Muscle layer of colon (tissue), 2 donors: ENCODE measurements at regions not wholly inside any gene's neighbourhood (a gene's known extent, or its start where the extent isn't known, plus 50 kb on each side); places are given as distances from the start of the nearest gene placed in this dataset.
"Not testable (repeated sequence)": the region's sequence is repeated elsewhere in the genome, so short reads cannot be mapped to it uniquely, and the experiment has no call there.

Experiments
- H3K27ac ChIP-seq: one replicate; pipeline ENCODE4 v1.7.0; 2013; ENCODE audit warnings: low read depth, mild to moderate bottlenecking, low read length, moderate library complexity
- H3K27me3 ChIP-seq, 2 donors: one replicate each; pipeline ENCODE4 v1.7.0; 2013; ENCODE audit warnings: low read length in 2 of 2, mild to moderate bottlenecking in 2 of 2; ENCODE audit not compliant: insufficient read depth in 2 of 2, control insufficient read depth in 1 of 2
- H3K36me3 ChIP-seq: one replicate; pipeline ENCODE4 v1.7.0; 2013; ENCODE audit warnings: mild to moderate bottlenecking, low read length; ENCODE audit not compliant: insufficient read depth
- H3K4me1 ChIP-seq: one replicate; pipeline ENCODE4 v1.7.0; 2013; ENCODE audit warnings: mild to moderate bottlenecking, low read length; ENCODE audit not compliant: insufficient read depth
- H3K4me3 ChIP-seq, 2 donors: one replicate each; pipeline ENCODE4 v1.7.0; 2013; ENCODE audit warnings: low read length in 2 of 2, low read depth in 1 of 2, mild to moderate bottlenecking in 1 of 2, moderate library complexity in 1 of 2
- H3K9ac ChIP-seq: one replicate; pipeline ENCODE4 v1.7.0; 2013; ENCODE audit warnings: low read length
- H3K9me3 ChIP-seq: one replicate; pipeline ENCODE4 v1.7.0; 2013; ENCODE audit warnings: mild to moderate bottlenecking, low read length
- donor health status: abdominal sarcoma.
- donor health status: Adenocarcinoma of cecum.

DNA sequence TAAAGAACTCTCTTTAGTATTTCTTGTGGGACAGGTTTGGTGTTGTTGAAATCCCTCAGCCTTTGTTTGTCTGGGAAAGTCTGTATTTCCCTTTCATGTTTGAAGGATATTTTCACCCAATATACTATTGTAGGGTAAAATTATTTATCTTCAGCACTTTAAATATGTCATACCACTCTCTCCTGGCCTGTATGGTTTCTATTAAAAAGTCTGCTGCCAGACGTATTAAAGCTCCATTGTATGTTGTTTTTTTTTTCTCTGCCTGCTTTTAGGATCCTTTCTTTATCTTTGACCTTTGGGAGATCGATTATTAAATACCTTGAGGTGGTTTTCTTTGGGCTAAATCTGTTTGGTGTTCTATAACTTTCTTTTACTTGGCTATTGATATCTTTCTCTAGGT lies 119.0 kb upstream of the TBC1D5 start:
- no peak overlapping the region for H3K9ac ChIP-seq
- H3K36me3 ChIP-seq: no peaks in the 10 kb centered on the region

DNA sequence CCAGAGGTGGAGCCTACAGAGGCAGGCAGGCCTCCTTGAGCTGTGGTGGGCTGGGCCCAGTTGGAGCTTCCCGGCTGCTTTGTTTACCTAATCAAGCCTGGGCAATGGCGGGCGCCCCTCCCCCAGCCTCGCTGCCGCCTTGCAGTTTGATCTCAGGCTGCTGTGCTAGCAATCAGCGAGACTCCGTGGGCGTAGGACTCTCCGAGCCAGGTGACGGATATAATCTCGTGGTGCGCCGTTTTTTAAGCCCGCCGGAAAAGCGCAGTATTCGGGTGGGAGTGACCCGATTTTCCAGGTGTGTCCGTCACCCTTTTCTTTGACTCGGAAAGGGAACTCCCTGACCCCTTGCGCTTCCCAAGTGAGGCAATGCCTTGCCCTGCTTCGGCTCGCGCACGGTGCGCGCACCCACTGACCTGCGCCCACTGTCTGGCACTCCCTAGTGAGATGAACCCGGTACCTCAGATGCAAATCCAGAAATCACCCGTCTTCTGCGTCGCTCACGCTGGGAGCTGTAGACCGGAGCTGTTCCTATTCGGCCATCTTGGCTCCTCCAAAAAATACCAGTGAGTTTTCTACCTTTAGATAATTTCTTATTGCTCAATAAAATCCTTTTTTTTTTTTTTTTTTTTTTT lies 118.5 kb upstream of the TBC1D5 start:
- not testable (repeated sequence) for H3K27ac ChIP-seq, H3K9ac ChIP-seq, H3K27me3 ChIP-seq, H3K4me3 ChIP-seq, H3K4me1 ChIP-seq, H3K36me3 ChIP-seq, H3K9me3 ChIP-seq

More for the DNA sequence above, 119.0 kb upstream of the TBC1D5 start:
- Histone ChIP-seq H3K27ac (no peak overlapping the region), H3K4me1 (no peaks in the 10 kb centered on the region), H3K4me3 (no peak overlapping the region), H3K9me3 (no peaks in the 10 kb centered on the region), H3K27me3 (no peaks in the 10 kb centered on the region)

DNA sequence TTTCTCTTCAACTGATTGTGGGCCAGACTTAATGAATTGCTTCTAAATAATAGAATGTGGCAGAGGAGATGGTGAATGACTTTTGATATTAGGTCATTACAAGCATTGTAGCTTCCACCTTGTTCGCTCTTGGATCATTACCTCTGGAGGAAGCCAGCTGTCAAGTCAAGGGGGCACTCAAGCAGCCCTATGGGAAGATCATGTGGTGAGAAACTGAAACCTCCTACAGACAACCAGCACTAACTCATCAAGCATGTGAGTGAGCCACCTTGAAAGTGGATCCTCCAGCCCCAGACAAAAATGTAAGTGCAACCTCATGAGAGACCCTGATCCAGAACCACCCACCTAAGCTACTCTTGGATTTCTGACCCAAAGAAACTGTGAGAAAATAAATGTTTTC lies 109.8 kb upstream of the TBC1D5 start:
- H3K36me3 ChIP-seq: no peaks in the 10 kb centered on the region

DNA sequence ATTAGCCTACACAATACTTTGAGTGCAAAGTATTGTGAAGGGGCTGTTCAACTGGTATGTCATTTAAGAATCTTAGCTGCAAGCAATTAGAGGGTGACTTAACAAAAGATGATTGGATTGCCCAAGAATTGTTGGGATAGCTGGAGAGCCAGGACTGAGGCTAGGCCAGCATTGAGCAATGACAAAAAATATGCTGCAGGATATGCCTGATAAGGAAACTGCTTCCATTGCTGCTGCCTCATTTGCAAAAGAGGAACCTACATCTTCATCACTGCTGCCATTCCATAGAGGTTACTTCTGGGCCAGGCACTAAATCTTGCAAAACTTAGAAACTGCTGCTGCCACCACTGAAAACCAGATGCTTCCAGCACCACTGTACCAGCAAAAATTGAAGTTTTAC lies 108.0 kb upstream of the TBC1D5 start:
- no peak overlapping the region for H3K9ac ChIP-seq

More for the DNA sequence above, 109.8 kb upstream of the TBC1D5 start:
- Histone ChIP-seq H3K27ac (no peak overlapping the region), H3K4me1 (peaks cover 3% of the 10 kb centered on the region), H3K27me3 (no peaks in the 10 kb centered on the region), H3K9me3 (no peaks in the 10 kb centered on the region), H3K9ac (no peak overlapping the region), H3K4me3 (no peak overlapping the region)

DNA sequence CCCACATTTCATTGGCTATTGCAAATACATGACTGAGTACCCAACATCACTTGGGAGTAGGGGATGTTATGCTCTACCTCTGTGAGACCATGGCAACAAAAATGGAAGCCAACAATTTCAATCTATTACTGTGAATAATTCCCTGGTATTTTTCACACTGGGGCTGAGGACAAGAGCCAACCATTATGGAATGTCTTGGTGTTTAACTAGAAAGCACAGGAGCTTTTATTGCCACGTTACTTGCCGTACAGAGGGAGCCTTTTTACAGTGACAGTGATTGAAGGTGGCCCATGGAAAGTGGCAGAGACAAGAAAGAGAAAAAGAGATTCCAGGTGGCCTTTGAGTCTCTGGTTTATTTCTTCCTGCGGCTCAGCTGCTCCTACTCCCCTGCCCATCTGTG lies 105.7 kb upstream of the TBC1D5 start:
- H3K36me3 ChIP-seq: no peaks in the 10 kb centered on the region
- no peak overlapping the region for H3K4me3 ChIP-seq
- no peak overlapping the region for H3K9ac ChIP-seq
- H3K27ac ChIP-seq: no peak overlapping the region
- H3K9me3 ChIP-seq: no peaks in the 10 kb centered on the region
- H3K27me3 ChIP-seq: no peaks in the 10 kb centered on the region
- H3K4me1 ChIP-seq: peaks cover 3% of the 10 kb centered on the region

More for the DNA sequence above, 108.0 kb upstream of the TBC1D5 start:
- Histone ChIP-seq H3K9me3 (no peaks in the 10 kb centered on the region), H3K27ac (no peak overlapping the region), H3K27me3 (no peaks in the 10 kb centered on the region), H3K4me1 (peaks cover 3% of the 10 kb centered on the region), H3K36me3 (no peaks in the 10 kb centered on the region), H3K4me3 (no peak overlapping the region)

DNA sequence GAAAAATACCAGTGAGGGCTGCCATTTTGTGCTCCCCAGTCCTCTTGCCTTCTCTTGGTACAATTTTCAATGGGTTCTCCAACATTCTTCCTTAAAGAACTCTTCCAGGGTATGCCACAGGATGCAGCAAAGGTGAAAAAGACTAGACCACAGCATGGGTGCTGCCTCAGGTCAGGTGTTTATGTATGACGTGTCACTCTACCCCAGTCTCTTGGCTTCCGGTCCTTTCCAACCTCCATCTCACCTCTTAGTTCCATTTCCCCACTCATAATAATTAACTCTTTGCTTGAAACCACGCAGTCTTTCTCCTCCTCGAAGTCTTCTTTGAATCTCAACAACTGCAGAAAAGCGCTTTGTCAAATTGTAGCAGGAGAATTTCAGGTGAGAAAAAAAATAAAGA lies 104.7 kb upstream of the TBC1D5 start:
- H3K4me1 ChIP-seq: peaks cover 3% of the 10 kb centered on the region
- no peaks in the 10 kb centered on the region for H3K9me3 ChIP-seq
- no peak overlapping the region for H3K9ac ChIP-seq
- H3K36me3 ChIP-seq: no peaks in the 10 kb centered on the region
- H3K27ac ChIP-seq: no peak overlapping the region
- H3K27me3 ChIP-seq: no peaks in the 10 kb centered on the region
- no peak overlapping the region for H3K4me3 ChIP-seq

DNA sequence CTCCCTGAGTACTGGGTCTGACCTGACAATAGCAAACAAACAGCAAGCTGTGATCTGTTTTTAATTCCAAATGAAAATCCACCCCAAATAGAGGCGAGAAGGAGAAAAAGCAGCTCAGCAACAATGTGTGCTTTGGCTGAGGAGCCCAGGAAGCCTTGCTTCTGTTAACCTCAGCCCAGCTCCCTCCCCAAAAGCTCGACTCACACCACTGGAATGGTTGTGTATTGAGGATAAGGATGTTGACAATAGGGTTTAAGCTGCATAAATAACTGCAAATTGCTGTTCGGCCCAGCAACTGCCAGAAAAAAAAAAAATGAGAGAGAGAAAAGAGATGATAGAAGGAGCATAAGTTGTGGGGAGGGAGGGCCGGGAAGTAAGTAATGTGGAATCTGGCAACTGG lies 104.0 kb upstream of the TBC1D5 start:
- H3K4me3 ChIP-seq: no peak overlapping the region
- H3K36me3 ChIP-seq: no peaks in the 10 kb centered on the region
- H3K9me3 ChIP-seq: no peaks in the 10 kb centered on the region
- no peaks in the 10 kb centered on the region for H3K27me3 ChIP-seq
- H3K4me1 ChIP-seq: peaks cover 3% of the 10 kb centered on the region
- no peak overlapping the region for H3K9ac ChIP-seq
- no peak overlapping the region for H3K27ac ChIP-seq

DNA sequence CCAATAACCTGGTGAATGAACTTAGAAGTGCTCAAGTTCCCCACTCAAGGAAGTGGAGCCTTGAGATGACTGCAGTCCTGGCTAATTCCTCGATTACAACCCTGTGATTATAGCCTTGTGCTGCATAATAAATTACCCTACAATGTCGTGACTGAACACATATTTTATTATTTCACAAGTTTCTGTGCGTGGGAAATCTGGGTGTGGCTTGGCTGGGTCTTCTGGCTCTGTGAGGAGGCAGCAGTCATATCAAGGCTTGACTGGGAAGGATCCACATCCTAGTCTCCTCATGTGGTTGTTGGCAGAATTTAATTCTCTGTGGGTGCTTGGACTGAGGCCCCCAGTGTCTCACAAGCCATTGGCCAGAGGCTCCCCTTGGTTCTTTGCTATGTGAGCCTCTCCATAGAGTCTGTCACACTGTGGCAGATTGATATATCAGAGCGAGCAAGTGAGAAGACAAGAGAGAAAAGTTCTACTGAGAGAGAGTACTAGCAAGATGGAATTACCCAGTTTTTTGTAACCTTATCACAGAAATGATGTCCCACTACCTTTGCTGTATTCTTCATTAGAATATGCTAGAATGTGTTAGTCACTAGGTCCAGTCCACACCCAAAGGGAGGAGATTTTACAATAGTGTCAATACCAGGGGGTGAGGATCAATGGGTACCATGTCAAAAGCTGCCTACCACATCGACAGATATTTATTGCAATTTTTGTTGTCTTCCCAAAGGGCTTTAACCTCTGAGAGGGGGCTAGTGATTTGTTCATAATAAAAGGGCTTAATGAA lies 102.8 kb upstream of the TBC1D5 start:
- H3K9me3 ChIP-seq: no peaks in the 10 kb centered on the region

DNA sequence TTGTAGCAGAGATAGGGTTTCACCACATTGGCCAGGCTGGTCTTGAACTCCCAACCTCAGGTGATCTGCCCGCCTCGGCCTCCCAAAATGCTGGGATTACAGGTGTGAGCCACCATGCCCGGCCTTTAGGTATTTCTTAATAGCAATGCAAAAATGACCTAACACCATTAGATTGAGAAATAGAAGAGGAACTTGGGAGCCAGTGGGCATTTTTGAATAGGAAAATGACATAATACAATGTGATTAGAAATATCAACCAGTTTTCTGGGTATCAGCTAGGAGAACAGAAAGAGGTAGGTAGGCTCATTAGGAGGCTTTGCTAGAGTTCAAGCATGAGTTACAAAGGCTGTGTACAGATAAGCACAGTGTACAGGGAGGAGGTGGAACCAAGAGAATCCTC lies 101.8 kb upstream of the TBC1D5 start:
- no peak overlapping the region for H3K27ac ChIP-seq
- peaks cover 3% of the 10 kb centered on the region for H3K4me1 ChIP-seq
- H3K9me3 ChIP-seq: no peaks in the 10 kb centered on the region
- H3K4me3 ChIP-seq: no peak overlapping the region
- H3K27me3 ChIP-seq: no peaks in the 10 kb centered on the region
- H3K9ac ChIP-seq: no peak overlapping the region
- H3K36me3 ChIP-seq: no peaks in the 10 kb centered on the region

More for the DNA sequence above, 102.8 kb upstream of the TBC1D5 start:
- no peak overlapping the region for H3K27ac ChIP-seq
- no peaks in the 10 kb centered on the region for H3K27me3 ChIP-seq
- H3K4me1 ChIP-seq: peaks cover 3% of the 10 kb centered on the region
- no peaks in the 10 kb centered on the region for H3K36me3 ChIP-seq
- no peak overlapping the region for H3K9ac ChIP-seq
- H3K4me3 ChIP-seq: no peak overlapping the region

DNA sequence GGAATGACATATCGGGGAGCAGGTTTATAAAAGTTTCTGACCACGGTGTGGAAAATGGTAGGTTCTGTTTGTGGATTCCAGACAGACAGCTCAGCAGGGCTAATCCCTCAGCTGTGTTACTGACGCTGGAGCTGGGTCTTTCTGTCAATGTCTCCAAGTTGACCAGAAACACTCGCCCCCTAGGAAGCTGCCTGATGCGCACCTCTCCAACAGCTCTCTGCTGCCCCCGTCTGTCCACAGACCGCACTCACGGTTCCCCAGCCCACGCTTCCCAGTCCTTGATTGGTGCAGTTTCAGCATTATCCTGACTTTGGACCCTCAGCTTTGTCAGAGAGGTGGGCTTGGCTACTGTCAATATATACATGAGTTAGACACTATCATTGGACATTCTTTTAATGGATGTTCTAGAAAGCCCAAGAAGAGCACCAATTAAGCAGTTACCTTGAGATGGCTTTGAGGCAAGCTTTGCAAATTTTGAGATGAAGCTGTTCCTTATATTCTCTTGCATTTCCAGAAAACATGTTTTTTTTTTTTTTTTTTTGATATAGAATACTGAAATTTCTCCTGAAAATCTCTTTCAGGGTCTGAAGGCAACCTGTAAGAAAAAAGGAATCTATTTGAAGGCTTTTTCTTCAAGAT lies 98.9 kb upstream of the TBC1D5 start:
- no peaks in the 10 kb centered on the region for H3K27me3 ChIP-seq

DNA sequence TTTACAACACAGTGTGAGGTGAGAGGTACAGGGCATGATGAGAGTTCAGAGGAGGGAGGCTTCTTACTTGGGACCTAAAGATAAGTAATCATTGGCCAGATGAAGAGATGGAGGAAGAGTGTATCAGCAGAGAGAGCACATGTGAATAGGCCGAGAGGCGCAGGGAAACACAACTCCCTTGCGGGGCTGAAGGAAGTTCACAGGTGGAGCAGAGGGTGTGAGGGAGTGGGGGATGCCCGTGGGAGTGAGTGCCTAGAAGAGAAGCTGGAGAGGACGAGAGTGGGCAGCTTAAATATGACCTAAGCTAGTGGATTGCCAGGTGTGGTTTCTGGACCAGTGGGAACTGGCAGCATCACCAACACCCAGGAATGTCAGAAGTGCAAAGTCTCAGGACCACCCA lies 98.2 kb upstream of the TBC1D5 start:
- H3K9ac ChIP-seq: no peak overlapping the region
- no peak overlapping the region for H3K4me3 ChIP-seq
- no peaks in the 10 kb centered on the region for H3K36me3 ChIP-seq
- no peaks in the 10 kb centered on the region for H3K27me3 ChIP-seq
- no peaks in the 10 kb centered on the region for H3K4me1 ChIP-seq
- H3K27ac ChIP-seq: no peak overlapping the region
- H3K9me3 ChIP-seq: no peaks in the 10 kb centered on the region

More for the DNA sequence above, 98.9 kb upstream of the TBC1D5 start:
- Histone ChIP-seq H3K4me3 (no peak overlapping the region), H3K36me3 (no peaks in the 10 kb centered on the region), H3K4me1 (no peaks in the 10 kb centered on the region), H3K27ac (no peak overlapping the region), H3K9me3 (no peaks in the 10 kb centered on the region), H3K9ac (no peak overlapping the region)
